ENCODE measurements at regions not wholly inside any gene's neighbourhood (a gene's known extent, or its start where the extent isn't known, plus 50 kb on each side); places are given as distances from the start of the nearest gene placed in this dataset.

GRCh38 chr2:234879671-234880455 lies 72.0 kb upstream of the SH3BP4 start:
- TF ChIP-seq, protein P1, sequence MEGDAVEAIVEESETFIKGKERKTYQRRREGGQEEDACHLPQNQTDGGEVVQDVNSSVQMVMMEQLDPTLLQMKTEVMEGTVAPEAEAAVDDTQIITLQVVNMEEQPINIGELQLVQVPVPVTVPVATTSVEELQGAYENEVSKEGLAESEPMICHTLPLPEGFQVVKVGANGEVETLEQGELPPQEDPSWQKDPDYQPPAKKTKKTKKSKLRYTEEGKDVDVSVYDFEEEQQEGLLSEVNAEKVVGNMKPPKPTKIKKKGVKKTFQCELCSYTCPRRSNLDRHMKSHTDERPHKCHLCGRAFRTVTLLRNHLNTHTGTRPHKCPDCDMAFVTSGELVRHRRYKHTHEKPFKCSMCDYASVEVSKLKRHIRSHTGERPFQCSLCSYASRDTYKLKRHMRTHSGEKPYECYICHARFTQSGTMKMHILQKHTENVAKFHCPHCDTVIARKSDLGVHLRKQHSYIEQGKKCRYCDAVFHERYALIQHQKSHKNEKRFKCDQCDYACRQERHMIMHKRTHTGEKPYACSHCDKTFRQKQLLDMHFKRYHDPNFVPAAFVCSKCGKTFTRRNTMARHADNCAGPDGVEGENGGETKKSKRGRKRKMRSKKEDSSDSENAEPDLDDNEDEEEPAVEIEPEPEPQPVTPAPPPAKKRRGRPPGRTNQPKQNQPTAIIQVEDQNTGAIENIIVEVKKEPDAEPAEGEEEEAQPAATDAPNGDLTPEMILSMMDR (IDR thresholded peaks at IDR 0.05 in 4 of 5, conservative IDR thresholded peaks at IDR 0.05 in 1 of 5), result no peak
- TF ChIP-seq POLR2A (IDR thresholded peaks at IDR 0.05), result no peak
